NT2/D1 (cell line): ENCODE measurements at regions not wholly inside any gene's neighbourhood (a gene's known extent, or its start where the extent isn't known, plus 50 kb on each side); places are given as distances from the start of the nearest gene placed in this dataset.

Experiments used
- SUZ12 ChIP-seq: IDR thresholded peaks from 2 replicates; pipeline ENCODE4 v1.6.1; 2011; ENCODE audit not compliant: insufficient read length, insufficient read depth; ENCODE audit errors: extremely low read depth
- YY1 ChIP-seq: IDR thresholded peaks from 2 replicates; pipeline ENCODE4 v1.6.1; 2011; ENCODE audit not compliant: insufficient read length, insufficient read depth
- ZNF274 ChIP-seq: IDR thresholded peaks from 2 replicates; pipeline ENCODE4 v1.6.1; 2011; ENCODE audit warnings: mild to moderate bottlenecking, low read depth, low read length

- no peak for TF ChIP-seq YY1
- TF ChIP-seq ZNF274, result no peak
- TF ChIP-seq SUZ12, result no peak
Measured at GRCh38 chr16:51416926-51417325, 265.9 kb upstream of the SALL1 start.
